Activated naive CD8-positive, alpha-beta T cell treated with anti-CD3 and anti-CD28 coated beads, Interleukin-2, amount 10 ng/mL, durations not matched to agents 7 days and 5 days (primary cell): ENCODE measurements at regions not wholly inside any gene's neighbourhood (a gene's known extent, or its start where the extent isn't known, plus 50 kb on each side); places are given as distances from the start of the nearest gene placed in this dataset.
"Not testable (repeated sequence)": the region's sequence is repeated elsewhere in the genome, so short reads cannot be mapped to it uniquely, and the experiment has no call there.

Source experiments
- ATAC-seq: fragments of 150-1000 bp; cut with Tn5 transposase; one replicate; pipeline ENCODE4 v1.10.0; 2021; ENCODE audit warnings: low read depth, moderate library complexity
- POLR2A ChIA-PET: fragments of 350-600 bp; sonication (Branson Sonifier 250); formaldehyde crosslinking; loops from one replicate; lab custom pipeline; 2021; ENCODE audit warnings: antibody characterized with exemption; lab: Charles Lee
- DNase-seq: peaks from one replicate; pipeline ENCODE4 v3.0.0; 2021
- H3K27ac Mint-ChIP-seq: one replicate; pipeline ENCODE4 v1.8.0; 2022; ENCODE audit warnings: mild to moderate bottlenecking, mixed read lengths
- H3K27me3 Mint-ChIP-seq: one replicate; pipeline ENCODE4 v1.8.0; 2022; ENCODE audit warnings: mild to moderate bottlenecking, moderate library complexity, mixed read lengths
- H3K36me3 Mint-ChIP-seq: one replicate; pipeline ENCODE4 v1.8.0; 2021; ENCODE audit warnings: mild to moderate bottlenecking, mixed read lengths
- H3K4me1 Mint-ChIP-seq: one replicate; pipeline ENCODE4 v1.8.0; 2021; ENCODE audit warnings: mixed read lengths
- H3K4me3 Mint-ChIP-seq: one replicate; pipeline ENCODE4 v1.8.0; 2022; ENCODE audit warnings: mild to moderate bottlenecking, moderate library complexity, mixed read lengths
- H3K9me3 Mint-ChIP-seq: one replicate; pipeline ENCODE4 v1.8.0; 2021; ENCODE audit warnings: mixed read lengths

GRCh38 chr5:86557920-86558319 lies 59.8 kb upstream of the COX7C start:
- H3K9me3 Mint-ChIP-seq, result no peaks in the 10 kb centered on the region
- H3K27me3 Mint-ChIP-seq, result peaks cover 8% of the 10 kb centered on the region
- H3K36me3 Mint-ChIP-seq, result no peaks in the 10 kb centered on the region
- ATAC-seq (no peak), DNase-seq (no peak)
- no peaks in the 10 kb centered on the region for H3K4me1 Mint-ChIP-seq
- POLR2A ChIA-PET, result no interaction called here
- H3K4me3 Mint-ChIP-seq, result no peak overlapping the region
- H3K27ac Mint-ChIP-seq, result no peak overlapping the region

DNA sequence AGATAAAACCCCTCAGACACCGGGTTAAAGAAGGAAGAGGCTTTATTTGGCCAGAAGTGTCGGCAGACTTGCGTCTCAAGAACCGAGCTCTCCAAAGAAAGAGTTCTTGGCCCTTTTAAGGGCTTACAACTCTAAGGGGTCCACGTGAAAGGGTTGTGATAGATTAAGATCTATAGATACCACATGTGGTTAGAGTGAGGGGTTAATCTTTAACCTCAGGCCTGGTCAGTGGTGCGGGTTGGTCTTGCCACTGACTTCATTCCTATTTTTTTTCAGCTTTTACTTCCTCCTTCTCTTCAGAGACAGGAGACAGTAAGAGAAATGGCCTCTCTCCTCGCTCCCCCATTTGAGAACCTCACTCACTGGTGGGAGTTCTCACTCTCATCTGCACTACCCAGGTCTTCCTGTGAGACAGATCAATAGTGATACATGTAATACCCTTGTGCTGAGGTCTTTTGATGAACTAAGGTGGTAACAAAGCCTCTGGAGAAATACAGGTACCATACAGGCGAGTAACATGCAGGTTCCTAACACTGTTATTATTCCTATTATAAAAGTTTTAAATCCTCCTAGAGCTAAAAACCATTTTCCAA lies 52.4 kb upstream of the COX7C start:
- H3K27me3 Mint-ChIP-seq, result peaks cover 4% of the 10 kb centered on the region
- H3K27ac Mint-ChIP-seq, result no peak overlapping the region
- POLR2A ChIA-PET, result no interaction called here
- H3K4me1 Mint-ChIP-seq, result peaks cover 3% of the 10 kb centered on the region
- H3K36me3 Mint-ChIP-seq, result no peaks in the 10 kb centered on the region
- ATAC-seq, result no peak
- no peaks in the 10 kb centered on the region for H3K9me3 Mint-ChIP-seq
- H3K4me3 Mint-ChIP-seq, result no peak overlapping the region
- DNase-seq, result no peak

GRCh38 chr5:86566030-86566429 lies 51.7 kb upstream of the COX7C start:
- H3K4me1 Mint-ChIP-seq, DNase-seq, H3K27me3 Mint-ChIP-seq, ATAC-seq, H3K27ac Mint-ChIP-seq, H3K9me3 Mint-ChIP-seq, H3K4me3 Mint-ChIP-seq, POLR2A ChIA-PET, H3K36me3 Mint-ChIP-seq: not testable (repeated sequence)
